Activated T-helper 2 cell treated with anti-CD3 and anti-CD28 coated beads, Interferon-gamma antibody, Interleukin-2, Interleukin-4, amounts not matched to agents 10 μg/mL and 5 μg/mL and 100 μg/mL, durations not matched to agents 14 hours and 24 hours and 36 hours (primary cell): ENCODE measurements at regions not wholly inside any gene's neighbourhood (a gene's known extent, or its start where the extent isn't known, plus 50 kb on each side); places are given as distances from the start of the nearest gene placed in this dataset.

Experiments
- DNase-seq: peaks from one replicate; pipeline ENCODE4 v3.0.0; 2021; ENCODE audit warnings: low spot score
- H3K27ac Mint-ChIP-seq: one replicate; pipeline ENCODE4 v1.8.0; 2021; ENCODE audit warnings: mixed read lengths
- H3K27me3 Mint-ChIP-seq: one replicate; pipeline ENCODE4 v1.8.0; 2021; ENCODE audit warnings: low read depth, mixed read lengths
- H3K36me3 Mint-ChIP-seq: one replicate; pipeline ENCODE4 v1.8.0; 2021; ENCODE audit warnings: low read depth, mixed read lengths
- H3K4me1 Mint-ChIP-seq: one replicate; pipeline ENCODE4 v1.8.0; 2021; ENCODE audit warnings: low read depth, mixed read lengths
- H3K4me3 Mint-ChIP-seq: one replicate; pipeline ENCODE4 v1.8.0; 2021; ENCODE audit warnings: low read depth, mild to moderate bottlenecking, moderate library complexity, mixed read lengths
- H3K9me3 Mint-ChIP-seq: one replicate; pipeline ENCODE4 v1.8.0; 2021; ENCODE audit warnings: mixed read lengths
- intact Hi-C: fragments of 100-400 bp; cut with micrococcal nuclease; formaldehyde crosslinking; loops from one replicate; pipeline ENCODE4 v1.15.1; 2023

GRCh38 chr1:21365036-21365435 lies 74.8 kb upstream of the ECE1 start:
- H3K9me3 Mint-ChIP-seq, result no peaks in the 10 kb centered on the region
- H3K36me3 Mint-ChIP-seq, result no peaks in the 10 kb centered on the region
- DNase-seq, result no peak
- H3K4me1 Mint-ChIP-seq, result peaks cover 7% of the 10 kb centered on the region
- no peak overlapping the region for H3K27ac Mint-ChIP-seq
- H3K4me3 Mint-ChIP-seq, result no peak overlapping the region
- intact Hi-C loops, result loop anchor here (5.0 kb wide), 2 partner anchors 93 to 148 kb away; no protein-coding TSS in a partner anchor
- peaks cover 2% of the 10 kb centered on the region for H3K27me3 Mint-ChIP-seq

GRCh38 chr1:21362096-21362495 lies 71.8 kb upstream of the ECE1 start:
- no peak overlapping the region for H3K27ac Mint-ChIP-seq
- intact Hi-C loops, result no loop called here
- H3K9me3 Mint-ChIP-seq, result no peaks in the 10 kb centered on the region
- H3K36me3 Mint-ChIP-seq, result no peaks in the 10 kb centered on the region
- no peak for DNase-seq
- H3K4me3 Mint-ChIP-seq, result no peak overlapping the region
- H3K4me1 Mint-ChIP-seq, result peaks cover 2% of the 10 kb centered on the region
- H3K27me3 Mint-ChIP-seq, result peaks cover 4% of the 10 kb centered on the region

GRCh38 chr1:21361506-21361905 lies 71.2 kb upstream of the ECE1 start:
- H3K9me3 Mint-ChIP-seq, result no peaks in the 10 kb centered on the region
- no peaks in the 10 kb centered on the region for H3K36me3 Mint-ChIP-seq
- no peak overlapping the region for H3K27ac Mint-ChIP-seq
- no peak overlapping the region for H3K4me3 Mint-ChIP-seq
- peaks cover 4% of the 10 kb centered on the region for H3K27me3 Mint-ChIP-seq
- peaks cover 2% of the 10 kb centered on the region for H3K4me1 Mint-ChIP-seq
- DNase-seq, result no peak
- intact Hi-C loops, result no loop called here

DNA sequence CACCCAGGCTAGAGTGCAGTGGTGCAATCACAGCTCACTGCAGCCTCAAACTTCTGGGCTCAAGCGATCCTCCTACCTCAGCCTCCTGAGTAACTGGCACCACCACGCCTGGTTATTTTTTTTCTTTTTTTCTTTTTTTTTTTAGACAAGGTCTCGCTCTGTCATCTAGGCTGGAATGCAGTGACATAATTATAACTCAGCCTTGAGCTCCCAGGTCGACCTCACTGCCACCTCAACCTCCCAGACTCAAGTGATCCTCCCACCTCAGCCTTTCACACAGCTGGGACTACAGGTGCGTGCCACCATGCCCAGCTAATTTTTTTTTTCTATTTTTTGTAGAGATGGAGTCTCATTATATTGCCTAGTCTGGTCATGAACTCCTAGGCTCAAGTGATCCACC lies 66.9 kb upstream of the ECE1 start:
- DNase-seq, result no peak
- Mint-ChIP-seq H3K9me3 (no peaks in the 10 kb centered on the region), H3K36me3 (no peaks in the 10 kb centered on the region), H3K27ac (no peak overlapping the region), H3K4me1 (peaks cover 3% of the 10 kb centered on the region), H3K27me3 (peaks cover 5% of the 10 kb centered on the region), H3K4me3 (no peak overlapping the region)
- intact Hi-C loops, result no loop called here

- intact Hi-C loops, result no loop called here
- Mint-ChIP-seq H3K27ac (no peak overlapping the region), H3K9me3 (no peaks in the 10 kb centered on the region)
These were observed 65.7 kb upstream of the ECE1 start for GRCh38 chr1:21355956-21356355.

GRCh38 chr1:21352586-21352985 lies 62.3 kb upstream of the ECE1 start:
- intact Hi-C loops, result no loop called here
- H3K36me3 Mint-ChIP-seq, result no peaks in the 10 kb centered on the region
- no peaks in the 10 kb centered on the region for H3K9me3 Mint-ChIP-seq

More at GRCh38 chr1:21355956-21356355, 65.7 kb upstream of the ECE1 start:
- Mint-ChIP-seq H3K27me3 (peaks cover 8% of the 10 kb centered on the region), H3K36me3 (no peaks in the 10 kb centered on the region), H3K4me1 (peaks cover 3% of the 10 kb centered on the region), H3K4me3 (no peak overlapping the region)
- no peak for DNase-seq

DNA sequence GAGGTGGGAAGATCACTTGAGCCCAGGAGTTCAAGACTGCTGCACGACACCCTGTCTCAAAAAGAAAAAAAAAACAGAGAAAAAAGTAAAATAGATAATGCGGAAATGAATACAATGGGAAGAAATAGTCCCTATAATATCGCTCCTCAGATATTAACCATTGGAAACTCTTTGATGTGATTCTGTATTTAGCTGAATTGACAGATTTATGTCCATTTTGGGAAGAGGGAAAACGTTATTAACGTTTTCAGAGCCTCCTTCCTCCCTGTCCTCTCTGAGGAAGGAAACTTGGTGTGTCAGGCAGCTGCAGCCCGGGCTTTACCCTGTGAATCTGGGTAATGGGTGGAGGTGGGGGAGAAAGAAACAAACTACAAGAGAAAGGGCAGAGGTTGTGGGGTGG lies 61.6 kb upstream of the ECE1 start:
- Mint-ChIP-seq H3K27me3 (peaks cover 10% of the 10 kb centered on the region), H3K4me1 (peaks cover 3% of the 10 kb centered on the region), H3K9me3 (no peaks in the 10 kb centered on the region), H3K27ac (no peak overlapping the region), H3K4me3 (no peak overlapping the region), H3K36me3 (no peaks in the 10 kb centered on the region)
- intact Hi-C loops, result no loop called here
- DNase-seq, result no peak

More at GRCh38 chr1:21352586-21352985, 62.3 kb upstream of the ECE1 start:
- Mint-ChIP-seq H3K4me1 (peaks cover 3% of the 10 kb centered on the region), H3K27ac (no peak overlapping the region), H3K4me3 (no peak overlapping the region), H3K27me3 (peaks cover 10% of the 10 kb centered on the region)
- DNase-seq, result no peak

- DNase-seq, result no peak
- Mint-ChIP-seq H3K9me3 (no peaks in the 10 kb centered on the region), H3K27ac (no peak overlapping the region), H3K27me3 (peaks cover 10% of the 10 kb centered on the region), H3K36me3 (no peaks in the 10 kb centered on the region), H3K4me1 (no peaks in the 10 kb centered on the region), H3K4me3 (no peak overlapping the region)
- intact Hi-C loops, result no loop called here
These were observed 60.1 kb upstream of the ECE1 start for GRCh38 chr1:21350202-21350885.

DNA sequence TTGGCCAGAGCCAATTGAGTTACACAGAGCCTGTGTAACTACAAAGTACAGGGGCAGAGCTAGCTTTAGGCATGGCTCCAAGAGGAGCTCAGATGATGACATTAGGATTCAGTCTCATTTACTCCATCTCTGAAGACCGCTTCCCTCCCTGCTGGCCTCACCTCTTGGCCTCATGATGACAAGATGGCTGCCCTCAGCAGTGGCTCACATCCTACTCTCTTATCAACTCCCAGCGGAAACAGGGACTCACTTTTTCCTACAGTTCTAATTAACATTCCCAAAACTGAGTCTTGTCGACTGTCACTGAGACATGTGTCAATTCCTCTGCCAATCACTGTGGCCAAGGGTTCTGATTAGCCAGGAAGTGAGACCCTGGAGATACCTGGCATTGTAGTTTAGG lies 59.4 kb upstream of the ECE1 start:
- no peak for DNase-seq
- H3K4me3 Mint-ChIP-seq, result no peak overlapping the region
- H3K9me3 Mint-ChIP-seq, result no peaks in the 10 kb centered on the region
- H3K4me1 Mint-ChIP-seq, result no peaks in the 10 kb centered on the region
- no peak overlapping the region for H3K27ac Mint-ChIP-seq
- peaks cover 10% of the 10 kb centered on the region for H3K27me3 Mint-ChIP-seq
- intact Hi-C loops, result loop anchor here (10.0 kb wide), 1 partner anchor 675 kb away; no protein-coding TSS in a partner anchor
- H3K36me3 Mint-ChIP-seq, result no peaks in the 10 kb centered on the region

DNA sequence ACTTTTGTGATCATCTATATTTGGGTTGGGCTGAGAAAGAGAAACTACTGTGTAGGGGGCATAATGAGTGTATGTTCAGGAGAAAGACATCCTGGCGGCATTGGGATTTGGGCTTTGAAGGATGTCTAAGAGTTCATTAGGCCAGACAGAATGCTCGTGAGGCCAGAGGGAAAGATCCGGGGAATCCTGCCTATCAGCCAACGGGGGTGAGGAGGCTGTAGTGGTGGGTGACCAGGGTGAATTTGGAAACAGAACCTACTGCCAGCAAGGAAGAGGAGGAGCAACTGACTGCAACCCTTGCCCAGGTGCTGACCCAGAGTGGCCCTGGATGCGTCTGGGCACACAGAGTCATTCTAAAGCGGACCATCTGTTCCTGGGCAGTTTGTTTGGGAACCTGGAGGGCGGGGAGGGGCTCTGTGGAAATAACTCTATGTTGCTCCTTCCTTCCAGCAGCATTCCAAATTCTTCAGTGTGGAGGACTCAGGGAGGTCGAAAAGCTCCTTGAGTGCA lies 56.9 kb upstream of the ECE1 start:
- Mint-ChIP-seq H3K9me3 (no peaks in the 10 kb centered on the region), H3K27ac (no peak overlapping the region), H3K4me3 (no peak overlapping the region), H3K27me3 (peaks cover 8% of the 10 kb centered on the region), H3K4me1 (peaks cover 21% of the 10 kb centered on the region), H3K36me3 (peaks cover 7% of the 10 kb centered on the region)
- intact Hi-C loops, result loop anchor here (10.0 kb wide), 1 partner anchor 678 kb away; no protein-coding TSS in a partner anchor
- DNase-seq, result no peak

DNA sequence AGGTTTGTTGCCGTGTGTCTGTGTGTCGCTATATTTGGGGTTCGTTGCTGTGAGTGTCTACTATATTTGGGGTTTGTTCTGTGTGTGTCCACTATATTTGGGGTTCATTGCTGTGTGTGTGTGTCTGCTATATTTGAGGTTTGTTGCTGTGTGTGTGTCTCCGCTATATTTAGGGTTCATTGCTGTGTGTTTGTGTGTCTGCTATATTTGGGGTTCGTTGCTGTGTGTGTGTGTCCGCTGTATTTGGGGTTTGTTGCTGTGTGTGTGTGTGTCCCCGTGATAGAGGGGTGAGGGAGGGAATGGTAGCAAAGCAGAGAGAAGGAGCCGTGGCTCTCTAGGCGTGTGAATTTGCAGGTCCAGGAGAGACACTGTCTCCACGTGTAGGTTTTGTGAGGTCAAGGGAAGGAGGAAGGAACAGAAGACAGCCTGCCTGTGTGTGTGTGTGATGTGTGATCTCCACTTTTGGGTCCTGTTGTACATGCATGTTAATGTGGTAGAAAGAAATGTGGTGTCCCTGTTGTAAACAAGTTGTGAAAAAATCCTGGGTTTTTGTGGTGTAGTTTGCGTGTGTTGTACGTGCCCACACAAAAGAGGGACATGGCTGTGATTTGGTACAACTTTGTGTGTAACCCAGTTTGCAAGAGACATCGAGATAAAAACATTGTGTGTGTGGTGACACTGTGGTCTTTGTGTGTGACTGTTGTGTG lies 56.3 kb upstream of the ECE1 start:
- peaks cover 7% of the 10 kb centered on the region for H3K36me3 Mint-ChIP-seq

GRCh38 chr1:21344750-21345443 lies 54.6 kb upstream of the ECE1 start:
- Mint-ChIP-seq H3K27ac (peak overlapping the region; percentile 51), H3K27me3 (peaks cover under 1% of the 10 kb centered on the region), H3K4me3 (peak overlapping the region; percentile 83), H3K4me1 (peaks cover 30% of the 10 kb centered on the region), H3K36me3 (peaks cover 18% of the 10 kb centered on the region), H3K9me3 (no peaks in the 10 kb centered on the region)
- intact Hi-C loops, result loop anchor here (10.0 kb wide), 1 partner anchor 680 kb away; no protein-coding TSS in a partner anchor
- no peak for DNase-seq

More for the DNA sequence above, 56.3 kb upstream of the ECE1 start:
- Mint-ChIP-seq H3K4me1 (peaks cover 25% of the 10 kb centered on the region), H3K4me3 (no peak overlapping the region), H3K27ac (no peak overlapping the region), H3K9me3 (no peaks in the 10 kb centered on the region), H3K27me3 (peaks cover 5% of the 10 kb centered on the region)
- no peak for DNase-seq
- intact Hi-C loops, result loop anchor here (10.0 kb wide), 1 partner anchor 678 kb away; no protein-coding TSS in a partner anchor
